ENCODE measurements at regions not wholly inside any gene's neighbourhood (a gene's known extent, or its start where the extent isn't known, plus 50 kb on each side); places are given as distances from the start of the nearest gene placed in this dataset.
"Not testable (repeated sequence)": the region's sequence is repeated elsewhere in the genome, so short reads cannot be mapped to it uniquely, and the experiment has no call there.

GRCh38 chr2:59383473-59383872 lies 1142.3 kb upstream of the FANCL start:
- peak; percentile 90 for DNase-seq

GRCh38 chr2:59378127-59378526 lies 1137.0 kb upstream of the FANCL start:
- no peak for DNase-seq

GRCh38 chr2:59366288-59366687 lies 1125.2 kb upstream of the FANCL start:
- DNase-seq, result no peak

- no peak for DNase-seq
Measured at GRCh38 chr2:59354498-59354897, 1113.4 kb upstream of the FANCL start.

GRCh38 chr2:59353306-59353921 lies 1112.3 kb upstream of the FANCL start:
- no peak for DNase-seq

GRCh38 chr2:59342166-59342565 lies 1101.0 kb upstream of the FANCL start:
- no peak for DNase-seq

- no peak for DNase-seq
Measured at GRCh38 chr2:59339837-59340207, 1098.7 kb upstream of the FANCL start.

GRCh38 chr2:59339121-59339836 lies 1098.2 kb upstream of the FANCL start:
- DNase-seq, result no peak

GRCh38 chr2:59333007-59333406 lies 1091.9 kb upstream of the FANCL start:
- no peak for DNase-seq

- not testable (repeated sequence) for DNase-seq
Measured at GRCh38 chr2:59326581-59327365, 1085.6 kb upstream of the FANCL start.

GRCh38 chr2:59322870-59323269 lies 1081.7 kb upstream of the FANCL start:
- DNase-seq, result no peak

GRCh38 chr2:59322005-59322404 lies 1080.9 kb upstream of the FANCL start:
- no peak for DNase-seq

- no peak for DNase-seq
Measured at GRCh38 chr2:59314031-59314766, 1073.1 kb upstream of the FANCL start.

GRCh38 chr2:59312967-59313940 lies 1072.1 kb upstream of the FANCL start:
- no peak for DNase-seq

- DNase-seq, result no peak
Measured at GRCh38 chr2:59312029-59312428, 1070.9 kb upstream of the FANCL start.

- DNase-seq, result no peak
Measured at GRCh38 chr2:59308108-59308507, 1067.0 kb upstream of the FANCL start.

GRCh38 chr2:59307196-59307595 lies 1066.1 kb upstream of the FANCL start:
- DNase-seq, result no peak

- no peak for DNase-seq
Measured at GRCh38 chr2:59303272-59303671, 1062.1 kb upstream of the FANCL start.

GRCh38 chr2:59302683-59303082 lies 1061.6 kb upstream of the FANCL start:
- no peak for DNase-seq

- no peak for DNase-seq
Measured at GRCh38 chr2:59301466-59302402, 1060.6 kb upstream of the FANCL start.

GRCh38 chr2:59297816-59298215 lies 1056.7 kb upstream of the FANCL start:
- no peak for DNase-seq
